Posterior vena cava (tissue), 2 donors: ENCODE measurements at regions not wholly inside any gene's neighbourhood (a gene's known extent, or its start where the extent isn't known, plus 50 kb on each side); places are given as distances from the start of the nearest gene placed in this dataset.
"Not testable (repeated sequence)": the region's sequence is repeated elsewhere in the genome, so short reads cannot be mapped to it uniquely, and the experiment has no call there.

Experiments used
- DNase-seq: peaks from one replicate; pipeline ENCODE4 v3.0.0-alpha.2; 2020; ENCODE audit warnings: low spot score
- intact Hi-C, 2 donors: fragments of 100-400 bp; cut with DNase I; formaldehyde crosslinking; loops; one replicate each; pipeline versions ENCODE4 v1.14.1 to v1.14.2; 2022 to 2023
- donor health status: DM: yes; HTN: yes; CAD: no.
- donor health status: DM: yes; HTN: yes; CAD: no.

- intact Hi-C loops, DNase-seq: not testable (repeated sequence)
These were observed 1521.3 kb upstream of the TPTE start for GRCh38 chr21:9000132-9000531.

DNA sequence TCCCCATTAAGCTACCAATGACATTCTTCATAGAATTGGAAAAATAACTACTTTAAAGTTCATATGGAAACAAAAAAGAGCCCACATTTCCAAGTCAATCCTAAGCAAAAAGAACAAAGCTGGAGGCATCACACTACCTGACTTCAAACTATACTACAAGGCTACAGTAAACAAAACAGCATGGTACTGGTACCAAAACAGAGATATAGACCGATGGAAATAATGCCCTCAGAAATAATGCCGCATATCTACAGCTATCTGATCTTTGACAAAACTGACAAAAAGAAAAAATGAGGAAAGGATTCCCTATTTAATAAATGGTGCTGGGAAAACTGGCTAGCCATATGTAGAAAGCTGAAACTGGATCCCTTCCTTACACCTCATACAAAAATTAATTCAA is 1520.7 kb upstream of the TPTE start:
- DNase-seq, intact Hi-C loops: not testable (repeated sequence)

GRCh38 chr21:9001890-9002663 is 1519.3 kb upstream of the TPTE start:
- intact Hi-C loops = not testable (repeated sequence)
- peak; percentile 54 for DNase-seq

GRCh38 chr21:9003909-9004814 is 1517.2 kb upstream of the TPTE start:
- peak; percentile 58 for DNase-seq
- intact Hi-C loops = not testable (repeated sequence)

DNA sequence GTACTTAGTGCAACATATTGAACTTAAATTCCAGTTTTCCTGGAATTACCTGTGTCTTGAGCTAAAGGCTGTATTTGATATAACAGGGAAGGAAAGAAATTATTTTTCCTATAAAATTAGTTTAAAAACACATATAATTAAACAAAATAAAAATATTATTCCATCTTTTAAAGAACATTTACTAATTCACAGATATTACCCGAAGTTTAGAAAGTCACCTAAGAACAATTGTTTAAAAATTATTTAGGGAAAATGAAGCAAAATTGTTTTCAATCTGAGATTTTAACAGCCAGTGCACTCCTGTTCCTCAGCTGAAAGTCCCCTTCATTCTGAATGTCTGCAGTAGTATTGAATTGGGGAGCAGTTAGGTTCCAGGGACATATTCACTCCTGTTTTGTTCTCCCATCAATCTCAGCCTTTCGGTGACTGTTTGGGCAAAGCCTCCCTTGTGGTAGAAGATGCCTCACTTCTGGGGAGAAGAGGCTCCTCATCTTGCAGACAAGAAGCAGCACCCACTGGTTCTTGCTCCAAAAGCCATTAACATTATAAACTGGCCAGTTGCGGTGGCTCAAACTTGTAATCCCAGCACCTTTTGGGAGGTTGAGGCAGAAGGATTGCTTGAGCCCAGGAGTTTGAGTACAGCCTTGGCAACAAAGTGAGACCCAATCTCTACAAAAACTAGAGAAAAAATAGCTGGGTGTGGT is 1516.4 kb upstream of the TPTE start:
- intact Hi-C loops = not testable (repeated sequence)
- peak; percentile 70 for DNase-seq

GRCh38 chr21:9005671-9006070 is 1515.7 kb upstream of the TPTE start:
- DNase-seq, intact Hi-C loops: not testable (repeated sequence)

DNA sequence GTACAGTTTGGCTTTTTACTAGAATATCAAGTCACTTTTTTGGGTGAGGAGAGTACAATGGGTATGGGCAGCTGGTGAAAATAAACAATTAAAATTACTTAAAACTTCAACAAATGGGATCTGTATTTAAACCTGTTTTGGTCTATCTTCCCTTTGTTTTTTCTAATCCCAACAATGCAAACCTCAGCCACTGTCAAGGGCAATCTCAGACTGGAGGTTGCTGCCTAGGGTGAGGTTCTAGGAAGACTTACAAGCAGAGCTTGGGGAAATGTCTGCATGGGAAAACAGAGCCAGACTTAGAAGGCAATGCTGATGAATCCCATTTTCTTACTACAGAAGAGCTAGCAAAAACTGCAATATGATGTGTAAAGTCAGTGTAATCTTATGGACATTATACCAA is 1515.3 kb upstream of the TPTE start:
- intact Hi-C loops, DNase-seq: not testable (repeated sequence)

DNA sequence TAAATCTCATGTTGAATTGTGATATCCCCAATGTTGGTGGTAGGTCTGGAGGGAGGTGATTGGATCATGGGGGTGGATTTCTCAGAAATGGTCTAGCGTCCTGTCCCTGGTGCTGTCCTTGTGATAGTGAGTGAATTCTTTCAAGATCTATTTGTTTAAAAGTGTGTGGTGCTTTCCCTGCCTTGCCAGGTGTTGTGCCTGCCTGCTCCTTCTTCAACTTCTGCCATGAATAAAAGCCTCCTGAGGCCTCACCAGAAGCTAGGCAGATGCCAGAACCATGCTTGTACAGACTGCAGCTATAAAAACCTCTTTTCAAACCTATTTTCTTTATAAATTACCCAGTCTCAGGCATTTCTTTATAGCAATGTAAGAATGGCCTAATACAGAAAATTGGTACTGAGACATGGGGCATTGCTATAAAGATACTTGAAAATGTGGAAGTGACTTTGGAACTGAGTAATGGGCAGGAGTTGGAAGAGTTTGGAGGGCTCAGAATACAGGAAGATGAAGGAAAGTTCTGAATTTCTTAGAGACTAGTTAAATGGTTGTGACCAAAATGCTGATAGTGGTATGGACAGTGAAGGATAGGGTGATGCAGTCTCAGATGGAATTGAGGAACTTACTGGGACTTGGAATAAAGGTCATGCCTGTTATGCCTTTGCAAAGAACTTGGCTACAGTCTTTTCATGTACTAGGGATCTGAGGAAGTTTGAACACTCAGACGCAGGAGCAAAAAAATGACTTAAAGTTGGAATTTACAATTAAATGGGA is 1514.6 kb upstream of the TPTE start:
- DNase-seq, intact Hi-C loops: not testable (repeated sequence)

- DNase-seq = peak; percentile 82
- intact Hi-C loops = no loop called here
These were observed 1512.7 kb upstream of the TPTE start for GRCh38 chr21:9008636-9009035.

DNA sequence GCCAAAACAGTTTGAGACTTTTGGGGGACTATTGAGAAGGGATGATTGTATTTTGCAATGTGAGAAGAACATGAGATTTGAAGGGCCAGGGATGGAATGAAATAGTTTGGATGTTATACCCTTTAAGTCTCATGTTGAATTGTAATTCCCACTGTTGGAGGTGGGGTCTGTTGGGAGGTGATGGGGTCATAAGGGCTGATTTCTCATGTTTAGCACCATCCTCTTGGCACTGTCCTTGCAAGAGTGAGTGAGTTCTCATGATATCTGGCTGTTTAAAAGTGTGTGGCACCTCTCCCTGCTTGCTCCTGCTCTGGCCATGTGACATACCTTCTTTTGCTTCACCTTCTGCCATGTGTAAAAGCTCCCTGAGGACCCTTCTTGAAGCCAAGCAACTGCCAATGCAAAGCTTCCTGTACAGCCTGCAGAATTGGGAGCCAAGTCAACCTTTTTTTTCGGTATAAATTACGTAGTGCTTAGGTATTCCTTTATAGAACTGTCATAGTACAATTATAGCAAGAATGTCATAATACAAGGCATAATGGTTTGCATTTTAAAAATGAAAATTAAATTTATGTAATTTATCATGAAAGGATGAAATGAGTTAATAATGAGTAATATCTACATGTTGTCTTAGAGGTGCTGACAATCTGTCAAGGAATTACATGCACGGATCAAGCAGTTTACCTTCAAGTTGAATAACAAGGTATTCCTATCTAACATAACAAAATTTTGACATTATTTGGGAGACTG is 1511.9 kb upstream of the TPTE start:
- intact Hi-C loops, DNase-seq: not testable (repeated sequence)

GRCh38 chr21:9010121-9010795 is 1511.1 kb upstream of the TPTE start:
- DNase-seq, intact Hi-C loops: not testable (repeated sequence)

DNA sequence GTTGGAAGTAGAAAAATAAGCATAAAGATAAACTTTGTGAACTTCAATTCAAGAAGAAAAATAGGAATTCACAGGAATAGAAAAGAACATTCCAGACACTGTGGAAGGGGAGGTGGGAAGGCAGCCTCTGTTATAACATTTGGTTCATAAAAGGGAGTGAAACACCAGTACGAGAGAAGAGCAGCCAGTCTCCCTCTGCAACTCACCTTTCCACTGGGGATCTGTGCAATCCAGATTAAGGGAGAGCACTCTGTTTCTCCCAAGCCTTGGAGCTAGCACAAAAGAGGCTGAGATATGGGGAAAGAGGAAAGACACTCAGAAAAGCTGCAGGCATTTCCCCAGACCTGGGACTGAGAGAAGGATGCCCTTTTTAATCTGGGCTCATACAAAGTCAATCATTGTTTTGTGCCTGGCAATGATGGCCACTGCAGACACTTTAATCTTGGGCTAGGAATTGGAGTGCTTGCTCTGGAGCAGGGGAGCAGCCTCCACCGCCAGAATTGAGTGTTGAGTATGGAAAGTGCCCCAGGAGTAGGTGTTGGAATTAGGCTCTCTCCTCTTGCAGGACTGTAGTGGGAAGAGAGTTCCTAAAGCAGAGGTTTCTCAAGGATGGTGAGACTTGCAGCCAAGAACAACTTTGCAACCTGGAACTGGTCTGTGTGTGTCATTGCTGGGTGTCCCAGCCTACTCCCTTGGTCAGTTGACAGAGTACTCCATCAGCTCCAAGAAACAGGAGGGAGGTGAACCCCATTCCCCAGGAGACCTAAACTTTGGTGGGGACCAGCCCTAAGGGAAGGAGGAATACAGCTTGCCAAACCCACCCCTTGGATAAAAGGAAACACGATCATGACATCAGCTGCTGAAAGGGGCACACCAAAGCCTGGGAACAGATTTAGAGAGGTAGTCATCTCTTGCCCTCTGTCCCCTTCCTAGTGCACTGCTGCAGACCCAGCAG is 1510.2 kb upstream of the TPTE start:
- peak; percentile 76 for DNase-seq
- intact Hi-C loops = not testable (repeated sequence)

DNA sequence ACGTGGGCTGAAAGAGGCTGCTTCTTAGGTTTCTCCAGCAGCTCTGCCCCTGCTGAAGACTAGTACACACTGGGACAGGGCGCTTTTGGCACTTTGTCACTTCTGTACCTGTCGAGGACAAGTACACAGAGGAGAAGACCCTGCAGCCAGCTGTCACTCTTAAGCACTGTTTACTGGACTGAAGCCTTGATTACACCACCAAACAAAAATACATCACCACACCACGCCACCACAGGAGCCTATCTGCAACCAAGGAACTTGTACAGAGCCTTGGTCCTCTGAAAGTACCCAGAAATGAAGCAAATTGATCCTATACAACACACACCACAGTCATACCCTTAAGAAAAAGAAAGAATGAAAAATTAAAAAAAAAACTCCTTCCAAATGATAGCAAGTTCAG is 1509.5 kb upstream of the TPTE start:
- peak; percentile 63 for DNase-seq
- intact Hi-C loops = not testable (repeated sequence)

- intact Hi-C loops = not testable (repeated sequence)
- peak; percentile 72 for DNase-seq
These were observed 1507.7 kb upstream of the TPTE start for GRCh38 chr21:9013502-9014242.

DNA sequence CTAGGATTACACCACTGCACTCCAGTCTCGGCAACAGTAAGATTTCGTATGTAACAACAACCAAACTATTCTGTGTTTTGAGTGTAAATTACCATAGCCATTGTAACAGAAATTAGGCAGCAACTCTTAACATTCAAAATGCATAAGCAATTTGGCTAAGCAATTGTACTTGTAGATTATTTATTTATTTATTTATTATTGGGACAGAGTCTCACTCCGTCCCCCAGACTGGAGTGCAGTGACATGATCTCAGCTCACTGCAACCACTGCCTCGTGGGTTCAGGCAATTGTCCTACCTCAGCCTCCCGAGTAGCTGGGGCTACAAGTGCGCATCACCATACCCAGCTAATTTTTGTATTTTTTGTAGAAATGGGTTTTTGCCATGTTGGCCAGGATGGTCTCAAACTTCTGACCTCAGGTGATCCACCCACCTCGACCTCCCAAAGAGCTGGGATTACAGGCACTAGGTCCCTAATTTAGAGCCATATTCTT is 1507.1 kb upstream of the TPTE start:
- peak; percentile 62 for DNase-seq
- intact Hi-C loops = not testable (repeated sequence)
